ENCODE measurements at regions not wholly inside any gene's neighbourhood (a gene's known extent, or its start where the extent isn't known, plus 50 kb on each side); places are given as distances from the start of the nearest gene placed in this dataset.

- no peaks in the 10 kb centered on the region for H4K20me1 ChIP-seq (ENCODE audit: insufficient read depth, low read length)
- no peak overlapping the region for H3K56ac ChIP-seq (ENCODE audit: extremely low read depth, insufficient read depth, low read length)
- in situ Hi-C loops (cut with MboI; ENCODE audit: low sequenced_read_pairs): no loop called here
- POLR2A ChIA-PET (ENCODE audit: unreplicated experiment): no interaction called here
- WGBS, 2 experiments (ENCODE audit: extremely low coverage in 2 of 2, insufficient read length in 1 of 2): no CpG with 5 or more reads among the region's 2 CpGs
- no peak overlapping the region for H3K4me3 ChIP-seq (ENCODE audit: insufficient read depth, low read depth, low read length)
- H3K23ac ChIP-seq (ENCODE audit: low read depth, low read length): no peak overlapping the region
- no peaks in the 10 kb centered on the region for H3K9me1 ChIP-seq (ENCODE audit: insufficient read depth, low read length)
- no peak overlapping the region for H2BK5ac ChIP-seq (ENCODE audit: low read depth, low read length, poor library complexity, severe bottlenecking)
- H3K9me3 ChIP-seq (ENCODE audit: control insufficient read depth, insufficient read depth, low read length): no peaks in the 10 kb centered on the region
- H3K18ac ChIP-seq (ENCODE audit: low read depth, low read length): no peak overlapping the region
- H4K5ac ChIP-seq (ENCODE audit: low read depth, low read length): no peak overlapping the region
- no peak overlapping the region for H2BK15ac ChIP-seq (ENCODE audit: low read depth, low read length)
- no peak overlapping the region for H3K14ac ChIP-seq (replicated peaks; ENCODE audit: low read depth, low read length)
- BruUV-seq (replicated peaks): no TSS peak
- H3K27ac ChIP-seq (ENCODE audit: insufficient read depth, low read length): no peak overlapping the region
- no peak overlapping the region for H2AK5ac ChIP-seq (ENCODE audit: low read depth, low read length)
- no peak for ATAC-seq (ENCODE audit: low read depth)
- H3K4me2 ChIP-seq (ENCODE audit: low read depth, low read length): no peak overlapping the region
- no peak for TF ChIP-seq POLR2A (IDR thresholded peaks at IDR 0.05; ENCODE audit: low read depth, low read length)
- TF ChIP-seq SMC3 (IDR thresholded peaks at IDR 0.05; ENCODE audit: low read depth, low read length): no peak
- TF ChIP-seq ELK1 (IDR thresholded peaks at IDR 0.05; ENCODE audit: borderline replicate concordance, low read depth, low read length): no peak
- no peak overlapping the region for H2BK20ac ChIP-seq (ENCODE audit: low read depth, low read length)
- no peak overlapping the region for H3K9ac ChIP-seq (ENCODE audit: low read depth, low read length)
- H2AK9ac ChIP-seq (replicated peaks; ENCODE audit: low read depth, low read length, poor library complexity): no peak overlapping the region
- H4K8ac ChIP-seq (ENCODE audit: low read depth in 2 of 2, low read length in 2 of 2): no peak overlapping the region
- no peak overlapping the region for H4K91ac ChIP-seq (ENCODE audit: insufficient read depth, low read depth, low read length)
- no peaks in the 10 kb centered on the region for H3K79me1 ChIP-seq (ENCODE audit: low read depth in 1 of 2, low read length in 2 of 2)
- H3K36me3 ChIP-seq (ENCODE audit: control insufficient read depth, insufficient read depth, low read length): no peaks in the 10 kb centered on the region
- H3K4ac ChIP-seq (ENCODE audit: low read depth, low read length): no peak overlapping the region
- H2BK120ac ChIP-seq (ENCODE audit: low read depth, low read length): no peak overlapping the region
- no peak overlapping the region for H2AFZ ChIP-seq (replicated peaks; ENCODE audit: low read length, poor library complexity)
- DNase-seq: no peak
- no peaks in the 10 kb centered on the region for H3K27me3 ChIP-seq (ENCODE audit: control insufficient read depth, insufficient read depth, low read length)
- CTCF ChIA-PET: no interaction called here
- H3K4me1 ChIP-seq (ENCODE audit: control insufficient read depth, insufficient read depth, low read length): no peaks in the 10 kb centered on the region
- dilution Hi-C loops (cut with HindIII; ENCODE audit: low sequenced_read_pairs, unreplicated experiment): no loop called here
- intact Hi-C loops (cut with micrococcal nuclease): no loop called here
Measured at GRCh38 chr2:23149777-23150176, 235.2 kb upstream of the KLHL29 start.

Measured in IMR-90 (cell line).